Upper lobe of left lung (tissue), 4 donors: ENCODE measurements at regions not wholly inside any gene's neighbourhood (a gene's known extent, or its start where the extent isn't known, plus 50 kb on each side); places are given as distances from the start of the nearest gene placed in this dataset.

Source experiments
- POLR2A ChIP-seq, 4 donors: fragments of 450-650 bp; IDR thresholded peaks; one replicate each; pipeline ENCODE4 v1.5.1; 2016 to 2017; ENCODE audit warnings: antibody characterized with exemption in 4 of 4, mild to moderate bottlenecking in 2 of 4
- TF ChIP-seq, protein P1 (sequence below), 6 experiments: fragments of 450-650 bp in 4 of 6; fragments of 200-600 bp in 2 of 6; sonication (generic) in 2 of 6; IDR thresholded peaks; one replicate each; pipeline ENCODE4 v1.5.1; 2016 to 2019; ENCODE audit warnings: antibody characterized with exemption in 6 of 6

DNA sequence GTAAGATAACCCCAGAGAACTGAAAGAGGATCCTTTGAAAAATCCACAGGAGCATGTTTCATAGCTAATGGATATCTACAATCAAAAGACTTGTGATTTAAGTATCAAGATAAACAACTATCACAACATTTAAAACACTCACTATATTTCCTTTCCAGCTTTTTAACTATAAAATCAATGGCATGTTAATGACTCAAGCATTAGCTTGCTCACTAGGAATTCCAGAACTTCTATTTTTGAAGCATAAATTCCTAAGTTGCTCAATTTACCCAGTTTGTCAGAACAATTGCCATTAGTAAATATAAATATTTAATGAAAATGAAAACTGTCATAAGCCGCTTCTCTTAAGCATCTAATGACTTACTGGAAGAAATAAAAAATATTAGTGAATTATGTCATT lies 355.3 kb downstream of the PRELID2 start:
- TF ChIP-seq, protein P1, sequence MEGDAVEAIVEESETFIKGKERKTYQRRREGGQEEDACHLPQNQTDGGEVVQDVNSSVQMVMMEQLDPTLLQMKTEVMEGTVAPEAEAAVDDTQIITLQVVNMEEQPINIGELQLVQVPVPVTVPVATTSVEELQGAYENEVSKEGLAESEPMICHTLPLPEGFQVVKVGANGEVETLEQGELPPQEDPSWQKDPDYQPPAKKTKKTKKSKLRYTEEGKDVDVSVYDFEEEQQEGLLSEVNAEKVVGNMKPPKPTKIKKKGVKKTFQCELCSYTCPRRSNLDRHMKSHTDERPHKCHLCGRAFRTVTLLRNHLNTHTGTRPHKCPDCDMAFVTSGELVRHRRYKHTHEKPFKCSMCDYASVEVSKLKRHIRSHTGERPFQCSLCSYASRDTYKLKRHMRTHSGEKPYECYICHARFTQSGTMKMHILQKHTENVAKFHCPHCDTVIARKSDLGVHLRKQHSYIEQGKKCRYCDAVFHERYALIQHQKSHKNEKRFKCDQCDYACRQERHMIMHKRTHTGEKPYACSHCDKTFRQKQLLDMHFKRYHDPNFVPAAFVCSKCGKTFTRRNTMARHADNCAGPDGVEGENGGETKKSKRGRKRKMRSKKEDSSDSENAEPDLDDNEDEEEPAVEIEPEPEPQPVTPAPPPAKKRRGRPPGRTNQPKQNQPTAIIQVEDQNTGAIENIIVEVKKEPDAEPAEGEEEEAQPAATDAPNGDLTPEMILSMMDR (IDR thresholded peaks at IDR 0.05): no peak
- no peak for TF ChIP-seq POLR2A (IDR thresholded peaks at IDR 0.05)
